K562 (cell line): ENCODE measurements at regions not wholly inside any gene's neighbourhood (a gene's known extent, or its start where the extent isn't known, plus 50 kb on each side); places are given as distances from the start of the nearest gene placed in this dataset.

Experiments
- CBX2 ChIP-seq: fragments of 200-600 bp; sonication (generic); IDR thresholded peaks from one replicate; pipeline ENCODE4 v1.6.1; 2012; ENCODE audit warnings: mild to moderate bottlenecking, low read length, inconsistent platforms; ENCODE audit not compliant: insufficient read depth, poor library complexity, severe bottlenecking
- CBX5 ChIP-seq: IDR thresholded peaks from 2 replicates; pipeline ENCODE4 v1.6.1; 2014; ENCODE audit warnings: low read depth, borderline replicate concordance
- CC2D1A ChIP-seq: fragments of 450-650 bp; IDR thresholded peaks from 2 replicates; pipeline ENCODE4 v1.6.1; 2017; ENCODE audit warnings: mild to moderate bottlenecking
- FOXA1 ChIP-seq: fragments of 450-650 bp; IDR thresholded peaks from 2 replicates; pipeline ENCODE4 v1.6.1; 2016; ENCODE audit warnings: mild to moderate bottlenecking, borderline replicate concordance
- KLF1 ChIP-seq: fragments of 450-650 bp; IDR thresholded peaks from 2 replicates; pipeline ENCODE4 v1.6.1; 2016; ENCODE audit warnings: missing genetic modification characterization, missing compliant biosample characterization
- MECOM ChIP-seq: fragments of 250-450 bp; sonication (Bioruptor Pico); IDR thresholded peaks from 2 replicates; pipeline ENCODE4 v1.8.0; 2022; ENCODE audit warnings: inconsistent platforms
- NR2C2 ChIP-seq, 2 experiments: fragments of 200-800 bp in 1 of 2; sonication (Bioruptor generic) in 1 of 2; sonication (generic) in 1 of 2; formaldehyde crosslinking in 1 of 2; IDR thresholded peaks; 2 replicates each; pipeline versions ENCODE4 v1.6.1 to v1.8.0; 2016 to 2022; ENCODE audit warnings: mild to moderate bottlenecking in 1 of 2, missing compliant biosample characterization in 1 of 2, missing genetic modification characterization in 1 of 2, missing genetic modification reagents in 1 of 2
- ZBTB33 ChIP-seq: sonication (generic); formaldehyde crosslinking; IDR thresholded peaks from 2 replicates; pipeline ENCODE4 v1.8.1; 2023; ENCODE audit warnings: mild to moderate bottlenecking, missing genetic modification reagents
- ZFP36 ChIP-seq: fragments of 150-350 bp; IDR thresholded peaks from 2 replicates; pipeline ENCODE4 v1.6.1; 2018; ENCODE audit warnings: low read length, low read depth; ENCODE audit not compliant: partially characterized antibody
- TF ChIP-seq, protein P1 (sequence below): sonication (generic); formaldehyde crosslinking; IDR thresholded peaks from 2 replicates; pipeline ENCODE4 v1.8.1; 2022; ENCODE audit warnings: missing genetic modification reagents

DNA sequence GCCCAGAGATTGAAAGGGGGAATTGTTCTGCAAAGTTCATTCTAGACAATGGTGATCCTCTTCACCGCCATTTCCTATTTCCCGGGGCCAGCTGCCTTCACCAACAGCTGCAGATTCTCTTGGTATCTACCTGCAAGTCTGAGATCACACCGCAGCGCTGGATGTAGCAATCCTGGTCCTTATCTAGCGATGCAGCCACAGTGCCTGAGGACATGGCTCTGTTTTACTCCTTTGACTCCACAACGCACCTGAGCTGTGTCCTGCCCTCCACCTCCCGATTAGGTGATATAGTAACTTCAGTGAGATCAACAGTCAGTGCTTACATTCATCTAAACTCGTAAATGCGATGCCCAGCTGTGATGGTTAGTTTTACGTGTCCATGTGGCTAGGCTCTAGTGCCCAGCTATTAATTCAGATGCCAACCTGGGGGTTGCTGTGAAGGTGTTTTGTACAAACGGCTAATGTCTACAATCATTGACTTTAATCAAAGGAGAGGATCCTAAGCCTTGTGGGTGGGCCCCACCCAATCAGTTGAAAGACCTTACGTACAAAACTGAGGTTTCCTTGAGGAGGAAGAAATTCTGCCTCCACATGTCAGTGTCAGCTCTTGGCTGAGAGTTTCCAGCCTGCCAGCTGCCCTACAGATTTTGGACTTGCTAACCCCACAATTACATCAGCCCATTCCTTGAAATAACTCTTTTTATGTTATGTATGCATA is 189.8 kb downstream of the SH3BP4 start:
- TF ChIP-seq ZBTB33 (CRISPR knock-in tag) (no peak), CBX5 (no peak), NR2C2 (CRISPR knock-in tag; IDR thresholded peaks at IDR 0.05) (no peak), NR2C2 (tag; IDR thresholded peaks at IDR 0.05) (no peak), CBX2 (no peak), KLF1 (no peak), FOXA1 (no peak), ZFP36 (no peak), MECOM (CRISPR knock-in tag) (no peak), CC2D1A (no peak)
- TF ChIP-seq, protein P1, sequence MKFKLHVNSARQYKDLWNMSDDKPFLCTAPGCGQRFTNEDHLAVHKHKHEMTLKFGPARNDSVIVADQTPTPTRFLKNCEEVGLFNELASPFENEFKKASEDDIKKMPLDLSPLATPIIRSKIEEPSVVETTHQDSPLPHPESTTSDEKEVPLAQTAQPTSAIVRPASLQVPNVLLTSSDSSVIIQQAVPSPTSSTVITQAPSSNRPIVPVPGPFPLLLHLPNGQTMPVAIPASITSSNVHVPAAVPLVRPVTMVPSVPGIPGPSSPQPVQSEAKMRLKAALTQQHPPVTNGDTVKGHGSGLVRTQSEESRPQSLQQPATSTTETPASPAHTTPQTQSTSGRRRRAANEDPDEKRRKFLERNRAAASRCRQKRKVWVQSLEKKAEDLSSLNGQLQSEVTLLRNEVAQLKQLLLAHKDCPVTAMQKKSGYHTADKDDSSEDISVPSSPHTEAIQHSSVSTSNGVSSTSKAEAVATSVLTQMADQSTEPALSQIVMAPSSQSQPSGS (CRISPR knock-in tag) = no peak
